Spleen (tissue), 7 donors: ENCODE measurements at regions not wholly inside any gene's neighbourhood (a gene's known extent, or its start where the extent isn't known, plus 50 kb on each side); places are given as distances from the start of the nearest gene placed in this dataset.

Source experiments
- POLR2A ChIP-seq, 3 donors: fragments of 450-650 bp; IDR thresholded peaks; one replicate each; pipeline ENCODE4 v1.5.1; 2017; ENCODE audit warnings: antibody characterized with exemption in 3 of 3, mild to moderate bottlenecking in 1 of 3
- POLR2AphosphoS5 ChIP-seq, 3 donors: sonication (generic); formaldehyde crosslinking; IDR thresholded peaks; one replicate each; pipeline ENCODE4 v1.5.1; 2017; ENCODE audit warnings: antibody characterized with exemption in 3 of 3
- TF ChIP-seq, protein P1 (sequence below), 11 experiments: fragments of 200-600 bp in 7 of 11; fragments of 450-650 bp in 4 of 11; sonication (generic) in 4 of 11; IDR thresholded peaks in 8 of 11; conservative IDR thresholded peaks in 3 of 11; 1 replicate in 7 of 11; 2 replicates in 4 of 11; pipeline versions ENCODE4 v1.4.0 to v1.8.0; 2016 to 2021; ENCODE audit warnings: antibody characterized with exemption in 11 of 11, inconsistent platforms in 4 of 11, mild to moderate bottlenecking in 1 of 11
- donor health status: DM: no; HTN: no; CAD: no; lungs with moderate emphysema.
- donor health status: DM: no; HTN: no; CAD: no.
- donor health status: DM: no; HTN: no; CAD: no.

DNA sequence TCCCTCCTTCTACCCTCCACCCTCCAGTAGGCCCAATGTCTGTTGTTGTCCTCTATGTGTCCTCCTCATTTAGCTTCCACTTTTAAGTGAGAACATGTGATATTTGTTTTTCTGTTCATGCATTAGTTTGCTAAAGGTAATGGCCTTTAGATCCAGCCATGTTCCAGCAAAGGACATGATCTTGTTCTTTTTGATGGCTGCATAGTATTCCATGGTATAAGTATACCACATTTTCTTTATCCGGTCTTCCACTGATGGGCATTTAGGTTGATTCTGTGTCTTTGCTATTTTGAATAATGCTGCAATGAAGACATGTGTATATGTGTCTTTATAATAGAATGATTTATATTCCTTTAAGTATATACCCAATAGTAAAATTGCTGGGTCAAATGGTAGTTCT is 232.5 kb upstream of the PRR16 start:
- TF ChIP-seq, protein P1, sequence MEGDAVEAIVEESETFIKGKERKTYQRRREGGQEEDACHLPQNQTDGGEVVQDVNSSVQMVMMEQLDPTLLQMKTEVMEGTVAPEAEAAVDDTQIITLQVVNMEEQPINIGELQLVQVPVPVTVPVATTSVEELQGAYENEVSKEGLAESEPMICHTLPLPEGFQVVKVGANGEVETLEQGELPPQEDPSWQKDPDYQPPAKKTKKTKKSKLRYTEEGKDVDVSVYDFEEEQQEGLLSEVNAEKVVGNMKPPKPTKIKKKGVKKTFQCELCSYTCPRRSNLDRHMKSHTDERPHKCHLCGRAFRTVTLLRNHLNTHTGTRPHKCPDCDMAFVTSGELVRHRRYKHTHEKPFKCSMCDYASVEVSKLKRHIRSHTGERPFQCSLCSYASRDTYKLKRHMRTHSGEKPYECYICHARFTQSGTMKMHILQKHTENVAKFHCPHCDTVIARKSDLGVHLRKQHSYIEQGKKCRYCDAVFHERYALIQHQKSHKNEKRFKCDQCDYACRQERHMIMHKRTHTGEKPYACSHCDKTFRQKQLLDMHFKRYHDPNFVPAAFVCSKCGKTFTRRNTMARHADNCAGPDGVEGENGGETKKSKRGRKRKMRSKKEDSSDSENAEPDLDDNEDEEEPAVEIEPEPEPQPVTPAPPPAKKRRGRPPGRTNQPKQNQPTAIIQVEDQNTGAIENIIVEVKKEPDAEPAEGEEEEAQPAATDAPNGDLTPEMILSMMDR (IDR thresholded peaks at IDR 0.05 in 8 of 11, conservative IDR thresholded peaks at IDR 0.05 in 3 of 11) = no peak
- TF ChIP-seq POLR2AphosphoS5 (IDR thresholded peaks at IDR 0.05) (no peak), POLR2A (IDR thresholded peaks at IDR 0.05) (no peak)
